ENCODE measurements at regions not wholly inside any gene's neighbourhood (a gene's known extent, or its start where the extent isn't known, plus 50 kb on each side); places are given as distances from the start of the nearest gene placed in this dataset.

- FAIRE-seq (no peak), DNase-seq (ENCODE audit: low read depth) (no peak)
- Histone ChIP-seq H3K27me3 (ENCODE audit: control insufficient read depth, insufficient read depth, low read length) (peaks cover 1% of the 10 kb centered on the region), H3K36me3 (ENCODE audit: control insufficient read depth, insufficient read depth, low read length) (no peaks in the 10 kb centered on the region), H3K4me3 (ENCODE audit: low read depth, low read length) (no peak overlapping the region)
- TF ChIP-seq CTCF (IDR thresholded peaks at IDR 0.05; ENCODE audit: insufficient read depth, low read length, severe bottlenecking) = no peak
These were observed 236.2 kb downstream of the MTERF1 start for GRCh38 chr7:91644256-91644655.

GRCh38 chr7:91645542-91645941, 235.0 kb downstream of the MTERF1 start:
- FAIRE-seq (no peak), DNase-seq (ENCODE audit: low read depth) (no peak)
- H3K27me3 ChIP-seq (ENCODE audit: control insufficient read depth, insufficient read depth, low read length) = peaks cover 1% of the 10 kb centered on the region
- H3K4me3 ChIP-seq (ENCODE audit: low read depth, low read length) = no peak overlapping the region
- TF ChIP-seq CTCF (IDR thresholded peaks at IDR 0.05; ENCODE audit: insufficient read depth, low read length, severe bottlenecking) = no peak
- H3K36me3 ChIP-seq (ENCODE audit: control insufficient read depth, insufficient read depth, low read length) = no peaks in the 10 kb centered on the region

GRCh38 chr7:91651986-91652385, 228.5 kb downstream of the MTERF1 start:
- no peaks in the 10 kb centered on the region for H3K27me3 ChIP-seq (ENCODE audit: control insufficient read depth, insufficient read depth, low read length)
- TF ChIP-seq CTCF (IDR thresholded peaks at IDR 0.05; ENCODE audit: insufficient read depth, low read length, severe bottlenecking) = no peak
- DNase-seq (ENCODE audit: low read depth) (no peak), FAIRE-seq (no peak)
- H3K36me3 ChIP-seq (ENCODE audit: control insufficient read depth, insufficient read depth, low read length) = no peaks in the 10 kb centered on the region
- H3K4me3 ChIP-seq (ENCODE audit: low read depth, low read length) = no peak overlapping the region

GRCh38 chr7:91653286-91653685, 227.2 kb downstream of the MTERF1 start:
- H3K4me3 ChIP-seq (ENCODE audit: low read depth, low read length) = no peak overlapping the region
- TF ChIP-seq CTCF (IDR thresholded peaks at IDR 0.05; ENCODE audit: insufficient read depth, low read length, severe bottlenecking) = no peak
- no peaks in the 10 kb centered on the region for H3K27me3 ChIP-seq (ENCODE audit: control insufficient read depth, insufficient read depth, low read length)
- no peaks in the 10 kb centered on the region for H3K36me3 ChIP-seq (ENCODE audit: control insufficient read depth, insufficient read depth, low read length)
- no peak for FAIRE-seq
- no peak for DNase-seq (ENCODE audit: low read depth)

- FAIRE-seq = no peak
These were observed 224.8 kb downstream of the MTERF1 start for GRCh38 chr7:91655656-91656055.

More at GRCh38 chr7:91655656-91656055, 224.8 kb downstream of the MTERF1 start:
- Histone ChIP-seq H3K36me3 (ENCODE audit: control insufficient read depth, insufficient read depth, low read length) (no peaks in the 10 kb centered on the region), H3K27me3 (ENCODE audit: control insufficient read depth, insufficient read depth, low read length) (no peaks in the 10 kb centered on the region), H3K4me3 (ENCODE audit: low read depth, low read length) (no peak overlapping the region)
- no peak for DNase-seq (ENCODE audit: low read depth)
- TF ChIP-seq CTCF (IDR thresholded peaks at IDR 0.05; ENCODE audit: insufficient read depth, low read length, severe bottlenecking) = no peak
